Endothelial cell of umbilical vein (primary cell): ENCODE measurements at regions not wholly inside any gene's neighbourhood (a gene's known extent, or its start where the extent isn't known, plus 50 kb on each side); places are given as distances from the start of the nearest gene placed in this dataset.

Experiments
- BruUV-seq: library from RNA; stranded (reverse); fragments of 400-500 nt; replicated peaks from 2 replicates; lab custom pipeline; 2021; lab: Mats Ljungman, UMichigan
- CTCF ChIA-PET: fragments of 300-600, 350-600 bp; sonication (Branson Sonifier 250); formaldehyde crosslinking; loops from one replicate; lab custom pipeline; 2021; ENCODE audit warnings: antibody characterized with exemption, inconsistent platforms; lab: Charles Lee
- POLR2A ChIA-PET: fragments of 300-600, 350-600 bp; sonication (Branson Sonifier 250); formaldehyde crosslinking; loops from one replicate; lab custom pipeline; 2021; ENCODE audit warnings: antibody characterized with exemption, inconsistent platforms; lab: Charles Lee
- DNase-seq: peaks from one replicate; pipeline ENCODE4 v3.0.0-alpha.2; 2011; ENCODE audit warnings: low read depth, low spot score
- FAIRE-seq: peaks from 2 replicates; lab custom pipeline; 2011; peaks lifted over from hg19 to GRCh38; lab: Jason Lieb, UNC
- H2AFZ ChIP-seq: 2 replicates; pipeline ENCODE4 v1.6.0; 2012; ENCODE audit warnings: low read depth, low read length, control low read depth, inconsistent platforms
- H3K27ac ChIP-seq: 2 replicates; pipeline ENCODE4 v1.5.1; 2011; ENCODE audit warnings: low read depth, mild to moderate bottlenecking, control low read depth, low read length, moderate library complexity; ENCODE audit not compliant: insufficient read depth
- H3K27me3 ChIP-seq, 2 experiments: 2 replicates each; pipeline versions ENCODE4 v1.6.0 to v1.6.1; 2011; ENCODE audit warnings: low read length in 2 of 2, mixed read lengths in 1 of 2; ENCODE audit not compliant: control insufficient read depth in 2 of 2, insufficient read depth in 2 of 2
- H3K36me3 ChIP-seq, 2 experiments: 2 replicates in 1 of 2; 3 replicates in 1 of 2; pipeline ENCODE4 v1.5.1; 2011; ENCODE audit warnings: low read length in 2 of 2, mild to moderate bottlenecking in 1 of 2, moderate library complexity in 1 of 2; ENCODE audit not compliant: control insufficient read depth in 2 of 2, insufficient read depth in 2 of 2; ENCODE audit errors: extremely low read depth in 1 of 2
- H3K4me1 ChIP-seq: 3 replicates; pipeline ENCODE4 v1.5.1; 2011; ENCODE audit warnings: mild to moderate bottlenecking, low read length; ENCODE audit not compliant: control insufficient read depth, insufficient read depth; ENCODE audit errors: extremely low read depth
- H3K4me2 ChIP-seq: 2 replicates; pipeline ENCODE4 v1.6.1; 2011; ENCODE audit warnings: low read length, control low read depth, mixed read lengths; ENCODE audit not compliant: insufficient read depth
- H3K4me3 ChIP-seq, 3 experiments: fragments of 200-600 bp in 1 of 3; sonication (generic), shearing (Covaris generic) in 1 of 3; replicated peaks in 1 of 3; 2 replicates each; pipeline ENCODE4 v1.5.1; 2011 to 2016; ENCODE audit warnings: control low read depth in 3 of 3, low read length in 3 of 3, mild to moderate bottlenecking in 2 of 3, inconsistent platforms in 1 of 3, low read depth in 1 of 3, moderate library complexity in 1 of 3; ENCODE audit not compliant: insufficient read depth in 1 of 3
- H3K79me2 ChIP-seq: 2 replicates; pipeline ENCODE4 v1.6.0; 2012; ENCODE audit warnings: low read length, inconsistent platforms; ENCODE audit not compliant: control insufficient read depth, insufficient read depth
- H3K9ac ChIP-seq: replicated peaks from 2 replicates; pipeline ENCODE3; 2011; ENCODE audit warnings: low read length, control low read depth; ENCODE audit not compliant: insufficient read depth; ENCODE audit errors: extremely low read depth
- H3K9me1 ChIP-seq: replicated peaks from 3 replicates; pipeline ENCODE4 v1.6.0; 2011; ENCODE audit warnings: mild to moderate bottlenecking, low read length; ENCODE audit not compliant: control insufficient read depth, insufficient read depth; ENCODE audit errors: extremely low read depth
- H3K9me3 ChIP-seq: replicated peaks from 2 replicates; pipeline ENCODE4 v1.5.1; 2012; ENCODE audit warnings: low read length, inconsistent platforms; ENCODE audit not compliant: control insufficient read depth, insufficient read depth
- H4K20me1 ChIP-seq: replicated peaks from 2 replicates; pipeline ENCODE3; 2011; ENCODE audit warnings: mild to moderate bottlenecking, low read length; ENCODE audit not compliant: control insufficient read depth, insufficient read depth; ENCODE audit errors: extremely low read depth
- EZH2 ChIP-seq: IDR thresholded peaks from 2 replicates; pipeline ENCODE4 v1.6.1; 2012; ENCODE audit warnings: borderline replicate concordance, low read depth, mild to moderate bottlenecking, moderate library complexity, low read length, inconsistent platforms; ENCODE audit not compliant: severe bottlenecking
- FOS ChIP-seq: IDR thresholded peaks from 2 replicates; pipeline ENCODE4 v1.6.1; 2011; ENCODE audit warnings: mild to moderate bottlenecking, low read length, moderate library complexity, borderline replicate concordance; ENCODE audit not compliant: insufficient read depth
- GATA2 ChIP-seq: IDR thresholded peaks from 2 replicates; pipeline ENCODE4 v1.7.0; 2011; ENCODE audit warnings: low read depth, mild to moderate bottlenecking, moderate library complexity, mixed read lengths, low read length; ENCODE audit not compliant: insufficient read length, insufficient read depth
- JUN ChIP-seq: IDR thresholded peaks from 2 replicates; pipeline ENCODE4 v1.6.1; 2011; ENCODE audit warnings: borderline replicate concordance, low read depth; ENCODE audit not compliant: insufficient read length, insufficient read depth
- MYC ChIP-seq: IDR thresholded peaks from one replicate; pipeline ENCODE4 v1.6.1; 2011; ENCODE audit warnings: mild to moderate bottlenecking, low read depth, low read length
- POLR2A ChIP-seq: IDR thresholded peaks from 2 replicates; pipeline ENCODE4 v1.6.1; 2012; ENCODE audit warnings: low read depth, mild to moderate bottlenecking, control low read depth, low read length
- POLR2AphosphoS5 ChIP-seq: IDR thresholded peaks from 2 replicates; pipeline ENCODE4 v1.6.1; 2012; ENCODE audit warnings: low read depth, mild to moderate bottlenecking, control low read depth, low read length, moderate library complexity; ENCODE audit not compliant: insufficient read depth
- dilution Hi-C: fragments of 300-500 bp; cut with MboI; formaldehyde crosslinking; loops from one replicate; pipeline ENCODE4 v1.15.0; 2019; ENCODE audit warnings: low sequenced_read_pairs; ENCODE audit not compliant: extremely low pct_ligation_motif_present
- intact Hi-C: fragments of 100-400 bp; cut with micrococcal nuclease; formaldehyde crosslinking; loops from one replicate; pipeline ENCODE4 v1.10.0; 2022
- TF ChIP-seq, protein P1 (sequence below), 2 donors: IDR thresholded peaks; 1 replicate in 1 of 2; 2 replicates in 1 of 2; pipeline ENCODE4 v1.5.1; 2011; ENCODE audit warnings: low read length in 2 of 2, mild to moderate bottlenecking in 2 of 2, moderate library complexity in 2 of 2, control low read depth in 1 of 2, inconsistent platforms in 1 of 2, low read depth in 1 of 2; ENCODE audit not compliant: insufficient read depth in 1 of 2; ENCODE audit errors: extremely low read depth in 1 of 2
- TF ChIP-seq, protein P2 (sequence below): IDR thresholded peaks from 2 replicates; pipeline ENCODE4 v1.6.1; 2011; ENCODE audit not compliant: insufficient read depth, insufficient read length

DNA sequence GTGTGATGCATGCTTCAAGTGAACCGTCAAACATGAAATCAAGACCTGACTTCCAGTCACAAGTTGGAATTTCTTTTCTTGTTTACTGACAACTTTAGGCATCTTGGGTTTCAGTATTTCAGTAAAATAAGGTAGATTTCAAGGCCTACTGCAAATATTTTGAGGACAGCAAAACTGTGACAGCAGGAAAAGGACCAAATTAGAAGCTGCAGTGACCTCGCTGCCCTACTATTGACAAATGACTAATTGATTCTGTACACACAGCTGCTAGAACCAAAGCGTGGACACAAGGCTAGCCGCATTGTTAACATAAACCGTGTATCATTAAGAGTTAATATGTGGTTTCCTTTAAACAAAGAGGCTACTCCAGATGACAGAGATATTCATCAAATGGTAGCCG, 105.7 kb upstream of the SEC61G start:
- no peak overlapping the region for H3K4me3 ChIP-seq
- no peak overlapping the region for H3K9ac ChIP-seq
- dilution Hi-C loops = no loop called here
- no TSS peak for BruUV-seq
- H4K20me1 ChIP-seq = no peaks in the 10 kb centered on the region
- POLR2A ChIA-PET = no interaction called here
- no peaks in the 10 kb centered on the region for H3K9me3 ChIP-seq
- no peaks in the 10 kb centered on the region for H3K9me1 ChIP-seq
- DNase-seq (no peak), FAIRE-seq (no peak)
- no peak overlapping the region for H3K27ac ChIP-seq
- TF ChIP-seq POLR2A (no peak), FOS (no peak), GATA2 (no peak), EZH2 (no peak), MYC (no peak), POLR2AphosphoS5 (no peak), JUN (no peak)
- TF ChIP-seq, protein P1, sequence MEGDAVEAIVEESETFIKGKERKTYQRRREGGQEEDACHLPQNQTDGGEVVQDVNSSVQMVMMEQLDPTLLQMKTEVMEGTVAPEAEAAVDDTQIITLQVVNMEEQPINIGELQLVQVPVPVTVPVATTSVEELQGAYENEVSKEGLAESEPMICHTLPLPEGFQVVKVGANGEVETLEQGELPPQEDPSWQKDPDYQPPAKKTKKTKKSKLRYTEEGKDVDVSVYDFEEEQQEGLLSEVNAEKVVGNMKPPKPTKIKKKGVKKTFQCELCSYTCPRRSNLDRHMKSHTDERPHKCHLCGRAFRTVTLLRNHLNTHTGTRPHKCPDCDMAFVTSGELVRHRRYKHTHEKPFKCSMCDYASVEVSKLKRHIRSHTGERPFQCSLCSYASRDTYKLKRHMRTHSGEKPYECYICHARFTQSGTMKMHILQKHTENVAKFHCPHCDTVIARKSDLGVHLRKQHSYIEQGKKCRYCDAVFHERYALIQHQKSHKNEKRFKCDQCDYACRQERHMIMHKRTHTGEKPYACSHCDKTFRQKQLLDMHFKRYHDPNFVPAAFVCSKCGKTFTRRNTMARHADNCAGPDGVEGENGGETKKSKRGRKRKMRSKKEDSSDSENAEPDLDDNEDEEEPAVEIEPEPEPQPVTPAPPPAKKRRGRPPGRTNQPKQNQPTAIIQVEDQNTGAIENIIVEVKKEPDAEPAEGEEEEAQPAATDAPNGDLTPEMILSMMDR (IDR thresholded peaks at IDR 0.05; ENCODE audit: extremely low read depth in 1 of 2, insufficient read depth in 1 of 2, low read depth in 1 of 2, low read length in 2 of 2) = no peak
- TF ChIP-seq, protein P2, sequence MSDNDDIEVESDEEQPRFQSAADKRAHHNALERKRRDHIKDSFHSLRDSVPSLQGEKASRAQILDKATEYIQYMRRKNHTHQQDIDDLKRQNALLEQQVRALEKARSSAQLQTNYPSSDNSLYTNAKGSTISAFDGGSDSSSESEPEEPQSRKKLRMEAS = no peak
- H3K4me1 ChIP-seq = no peaks in the 10 kb centered on the region
- H3K79me2 ChIP-seq = no peaks in the 10 kb centered on the region
- CTCF ChIA-PET = no interaction called here
- peaks cover 11 to 24% of the 10 kb centered on the region in 2 experiments for H3K27me3 ChIP-seq
- intact Hi-C loops = loop anchor here (10.0 kb wide), 1 partner anchor 50 kb away; no protein-coding TSS in a partner anchor
- H3K36me3 ChIP-seq = no peaks in the 10 kb centered on the region
- no peak overlapping the region for H2AFZ ChIP-seq
- H3K4me2 ChIP-seq = no peak overlapping the region
